HG03432 (cell line): ENCODE measurements at regions not wholly inside any gene's neighbourhood (a gene's known extent, or its start where the extent isn't known, plus 50 kb on each side); places are given as distances from the start of the nearest gene placed in this dataset.

Source experiments
- ATAC-seq: cut with Tn5 transposase; IDR thresholded peaks from one replicate; pipeline ENCODE4 v1.9.1; 2021; ENCODE audit warnings: mild to moderate bottlenecking, moderate library complexity; ENCODE audit not compliant: unreplicated experiment

DNA sequence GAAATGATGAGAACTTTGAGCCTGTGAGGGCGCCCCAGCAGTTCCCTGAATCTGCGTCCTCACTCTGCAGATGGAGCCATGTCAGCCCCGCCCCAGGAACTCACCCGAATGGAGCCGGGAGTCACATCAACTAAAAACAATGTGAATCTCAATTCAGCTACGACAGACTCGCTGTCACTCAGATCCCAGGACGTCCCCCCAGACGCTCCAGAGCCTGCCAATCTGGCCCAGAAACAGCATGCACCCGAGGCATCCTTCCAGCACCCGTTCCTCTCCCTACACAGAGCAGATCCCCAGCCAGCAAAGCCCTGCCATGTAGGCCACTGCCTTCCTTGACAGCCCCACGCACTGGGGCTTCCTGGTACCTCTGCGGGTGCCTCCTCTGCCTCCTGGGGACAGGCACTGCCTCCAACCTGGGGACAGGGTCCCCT lies 248.0 kb downstream of the TTLL2 start:
- ATAC-seq = no peak

DNA sequence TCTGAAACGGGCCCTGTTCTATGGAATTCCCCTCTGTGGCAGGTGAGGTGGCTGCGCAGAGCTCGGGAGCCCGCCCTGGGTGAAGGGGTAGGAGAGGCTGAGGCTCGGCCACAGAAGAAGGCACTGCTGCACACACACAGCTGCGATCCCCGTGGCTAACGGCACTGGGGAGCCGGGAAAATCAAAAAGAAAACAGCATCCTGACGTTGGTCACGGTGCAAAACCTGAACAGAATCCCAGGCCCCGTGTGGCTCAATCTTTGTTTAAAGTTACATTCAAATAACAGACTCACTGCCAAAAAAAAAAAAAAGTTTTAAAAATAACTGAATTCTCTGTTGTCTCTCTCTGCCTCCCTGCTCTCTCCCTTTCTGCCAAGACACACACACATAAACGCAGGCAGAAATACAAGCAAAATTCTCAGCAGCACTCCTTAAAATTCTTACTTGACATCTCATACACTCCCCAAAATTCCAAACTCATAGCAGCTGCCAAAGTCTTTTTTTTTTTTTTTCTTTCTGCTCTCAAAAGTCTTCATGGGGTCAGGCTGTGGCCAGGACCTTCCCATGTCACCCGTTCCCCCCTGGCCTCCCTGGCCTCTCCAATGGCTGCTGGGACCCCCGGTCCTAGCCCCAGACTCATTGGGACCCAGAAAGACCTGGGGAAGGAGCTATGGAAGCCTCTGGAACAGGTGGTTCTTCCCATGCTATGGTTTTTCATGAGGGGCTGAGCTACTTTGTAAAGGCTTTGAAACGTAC lies 248.8 kb downstream of the TTLL2 start:
- ATAC-seq = no peak

GRCh38 chr6:167574431-167575151 lies 249.7 kb downstream of the TTLL2 start:
- no peak for ATAC-seq

- ATAC-seq = no peak
These were observed 250.3 kb downstream of the TTLL2 start for GRCh38 chr6:167575158-167575696.

DNA sequence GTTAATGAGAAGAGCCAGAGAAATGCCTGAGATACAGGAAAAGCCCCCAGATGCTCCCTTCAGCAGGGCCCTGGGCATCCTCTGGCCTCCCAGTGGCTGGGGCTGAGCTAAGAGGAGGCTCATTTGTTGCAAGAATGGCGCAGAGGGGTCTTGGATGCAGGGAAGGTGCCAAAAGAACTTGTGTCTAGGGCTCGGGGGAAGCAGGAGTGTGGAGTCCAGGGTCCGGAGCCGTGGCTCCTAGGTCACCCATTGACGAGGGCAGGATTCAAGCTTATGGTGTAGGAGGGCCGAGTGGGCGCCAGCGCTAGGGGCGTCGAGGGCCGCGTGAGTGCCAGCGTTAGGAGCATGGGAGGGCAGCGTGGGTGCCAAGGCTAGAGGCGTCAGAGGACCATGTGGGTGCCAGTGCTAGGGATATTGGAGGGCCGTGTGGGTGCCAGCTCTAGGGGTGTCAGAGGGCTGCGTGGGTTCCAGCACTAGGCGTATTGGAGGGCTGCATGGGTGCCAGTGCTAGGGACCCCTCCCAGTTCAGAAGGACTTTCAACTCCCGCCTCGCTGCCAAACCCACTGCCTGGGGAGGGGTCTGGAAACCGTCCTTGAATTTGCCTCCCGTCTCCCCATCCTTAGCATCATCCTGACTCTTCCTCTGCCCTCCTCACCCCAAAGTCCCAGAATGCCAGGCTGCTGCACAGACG lies 250.5 kb upstream of the AFDN start:
- ATAC-seq = no peak

DNA sequence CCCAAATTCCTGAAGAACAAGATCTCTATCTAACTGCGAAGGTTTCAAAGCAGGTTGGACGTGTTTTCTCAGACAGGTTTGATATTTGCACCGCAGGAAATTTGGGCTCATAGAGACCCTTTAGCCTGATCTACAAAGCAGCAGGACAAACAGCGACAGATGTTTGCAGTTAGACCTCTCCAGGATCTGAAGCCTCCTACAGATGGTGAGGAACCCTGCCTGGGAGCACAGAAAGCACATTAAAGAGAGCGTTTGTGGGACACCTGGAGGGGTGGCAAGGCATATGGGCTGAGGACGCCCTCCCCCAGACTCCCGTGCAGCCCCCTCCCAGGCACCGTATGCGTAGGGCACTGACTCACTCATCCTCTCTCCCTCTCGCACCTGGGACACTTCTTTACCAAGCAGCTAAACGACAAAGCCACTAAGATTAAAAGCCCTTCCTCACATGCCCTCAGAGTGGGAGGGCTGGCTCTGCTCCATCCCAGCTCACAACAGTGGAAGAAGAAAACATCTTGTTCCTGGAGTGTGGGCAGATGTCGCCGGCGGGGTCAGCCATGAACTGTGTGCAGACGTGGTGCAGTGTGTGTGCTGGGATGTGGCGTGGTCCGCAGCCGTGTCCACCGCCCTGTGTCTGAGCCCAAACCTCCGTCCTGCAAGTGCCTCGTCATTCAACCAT lies 249.7 kb upstream of the AFDN start:
- no peak for ATAC-seq

- no peak for ATAC-seq
These were observed 248.8 kb upstream of the AFDN start for GRCh38 chr6:167577891-167578361.

- ATAC-seq = no peak
These were observed 248.3 kb upstream of the AFDN start for GRCh38 chr6:167578371-167578901.

DNA sequence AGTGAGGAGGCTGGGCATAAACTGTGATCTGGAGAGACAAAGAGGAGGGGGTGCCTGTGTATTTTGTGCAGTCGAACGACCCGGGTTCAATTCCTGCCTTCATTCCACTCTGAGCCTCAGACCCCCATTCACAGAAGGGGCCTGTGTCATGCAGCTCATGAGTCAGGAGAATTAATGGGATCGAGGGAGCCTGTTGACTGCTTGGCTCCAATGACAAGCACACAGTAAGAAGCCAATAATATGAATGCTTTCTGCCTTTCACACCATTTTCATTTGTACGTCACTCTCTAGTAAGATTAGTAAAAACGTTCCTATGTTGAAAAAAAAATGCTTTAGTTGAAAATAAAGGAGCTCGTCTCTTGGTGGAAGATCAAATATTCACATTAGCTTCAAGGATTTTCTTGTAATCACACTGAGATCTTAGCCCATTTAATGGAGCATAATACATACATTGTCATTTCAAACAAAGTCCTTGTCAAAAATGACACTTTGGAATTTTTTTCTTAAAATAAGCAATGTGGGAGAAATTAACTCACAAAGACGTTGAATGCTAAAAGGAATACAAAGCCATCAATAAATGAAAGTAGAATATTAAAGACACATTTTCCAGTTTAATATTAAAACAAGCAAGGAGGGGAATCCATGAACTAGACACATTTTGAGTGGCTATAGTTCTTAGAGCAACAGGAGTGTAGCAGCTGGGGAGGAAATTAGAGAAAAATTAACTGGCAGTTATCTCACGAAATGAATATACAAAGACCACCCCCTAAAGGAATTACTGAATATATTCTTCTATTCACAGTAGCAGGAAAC lies 246.7 kb upstream of the AFDN start:
- ATAC-seq = no peak

- ATAC-seq = no peak
These were observed 246.1 kb upstream of the AFDN start for GRCh38 chr6:167580619-167580911.

- ATAC-seq = no peak
These were observed 245.1 kb upstream of the AFDN start for GRCh38 chr6:167581637-167582036.

- ATAC-seq = no peak
These were observed 243.3 kb upstream of the AFDN start for GRCh38 chr6:167583412-167583811.

DNA sequence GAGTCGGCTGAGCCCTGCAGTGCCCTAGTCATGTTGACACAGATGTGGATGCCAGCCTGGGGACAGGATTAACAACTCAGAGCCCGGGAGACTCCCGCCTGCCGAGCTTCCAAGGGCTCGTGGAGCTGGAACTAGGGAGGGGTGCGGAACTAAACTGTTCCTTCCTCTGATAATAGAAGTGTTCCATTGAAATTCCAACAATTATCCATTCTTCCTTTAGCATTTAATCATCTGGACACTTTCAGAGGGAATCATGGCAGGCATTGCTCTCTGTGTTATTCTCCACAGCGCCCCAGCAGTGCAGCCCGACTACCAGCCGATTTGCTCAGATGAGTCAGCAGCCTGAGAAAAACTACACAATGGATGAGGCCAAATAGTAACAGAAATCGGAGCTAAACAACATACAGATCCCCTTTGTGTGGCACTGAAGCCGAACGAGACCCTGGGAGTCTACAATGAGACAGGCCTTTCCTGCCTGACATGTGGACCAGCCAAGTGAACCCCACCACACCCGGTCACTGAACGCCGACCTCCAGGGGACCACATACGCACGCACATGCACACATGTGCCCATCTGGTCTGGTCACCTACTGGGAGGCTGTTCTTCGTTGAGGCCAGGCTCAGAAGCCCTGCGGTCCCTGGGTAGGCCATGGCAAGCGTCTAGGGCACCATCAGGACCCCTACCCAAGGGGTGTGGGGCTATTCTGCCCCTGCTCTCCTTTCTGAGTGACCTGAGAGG lies 238.4 kb upstream of the AFDN start:
- no peak for ATAC-seq

DNA sequence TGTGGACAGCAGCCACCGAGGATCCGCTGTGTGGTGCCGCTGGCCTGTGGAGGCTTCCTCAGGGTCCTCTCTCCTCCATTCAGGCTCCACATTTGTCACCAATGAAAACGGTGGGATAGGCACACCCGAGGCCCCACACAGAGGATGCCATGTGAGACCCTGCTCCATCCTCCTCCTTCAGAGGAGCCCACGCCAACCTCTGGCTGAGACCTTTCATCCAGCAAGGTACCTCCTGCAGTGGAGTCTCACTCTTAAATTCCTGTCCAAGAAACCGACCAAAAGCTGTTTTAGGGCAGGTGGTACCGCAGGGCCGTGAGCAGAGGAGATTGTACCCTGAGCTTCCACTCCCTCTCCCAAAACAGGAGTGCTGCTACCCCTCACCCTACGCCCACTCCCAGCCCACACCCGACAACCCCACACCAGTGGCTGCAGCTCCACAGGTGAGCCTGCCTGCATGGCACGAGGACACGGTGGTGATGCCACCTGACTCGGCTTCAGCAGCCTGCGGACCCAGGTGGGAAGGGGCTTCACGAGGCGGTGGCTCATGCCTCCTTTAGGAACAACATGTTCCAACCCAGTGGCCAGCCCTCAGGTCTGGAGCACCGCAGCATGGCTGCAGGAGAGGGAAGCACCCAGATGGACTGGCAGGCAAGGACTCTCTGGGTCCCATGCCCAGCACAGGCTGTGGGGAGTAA lies 237.6 kb upstream of the AFDN start:
- no peak for ATAC-seq

- ATAC-seq = no peak
These were observed 237.1 kb upstream of the AFDN start for GRCh38 chr6:167589615-167589940.

- ATAC-seq = no peak
These were observed 236.5 kb upstream of the AFDN start for GRCh38 chr6:167590193-167590592.
